Panc1 (cell line): ENCODE measurements at regions not wholly inside any gene's neighbourhood (a gene's known extent, or its start where the extent isn't known, plus 50 kb on each side); places are given as distances from the start of the nearest gene placed in this dataset.

ENCODE experiments used
- ATAC-seq: fragments of 200-7000 bp; cut with Tn5 transposase; 2 replicates; pipeline ENCODE4 v1.9.1; 2020; ENCODE audit warnings: mild to moderate bottlenecking, moderate library complexity
- BruUV-seq: library from RNA; stranded (reverse); fragments of 400-500 nt; replicated peaks from 2 replicates; lab custom pipeline; 2021; lab: Mats Ljungman, UMichigan
- CTCF ChIA-PET: fragments of 300-600 bp; sonication (Branson Sonifier 250); formaldehyde crosslinking; loops from one replicate; lab custom pipeline; 2022; ENCODE audit warnings: antibody characterized with exemption; lab: Charles Lee
- POLR2A ChIA-PET: fragments of 300-600 bp; sonication (Branson Sonifier 250); formaldehyde crosslinking; loops from one replicate; lab custom pipeline; 2022; ENCODE audit warnings: antibody characterized with exemption; lab: Charles Lee
- DNase-seq: peaks from one replicate; pipeline ENCODE4 v3.0.0-alpha.2; 2010; ENCODE audit warnings: low read depth, low spot score
- H3K27ac ChIP-seq: 2 replicates; pipeline ENCODE4 v1.5.1; 2011; ENCODE audit warnings: mild to moderate bottlenecking, low read length, inconsistent platforms
- H3K27me3 ChIP-seq: fragments of 200-500 bp; sonication (Bioruptor generic); 2 replicates; pipeline ENCODE4 v1.6.0; 2014; ENCODE audit warnings: low read length, inconsistent platforms; ENCODE audit not compliant: control insufficient read depth, insufficient read depth
- H3K36me3 ChIP-seq: fragments of 200-500 bp; sonication (Bioruptor generic); 2 replicates; pipeline ENCODE4 v1.5.1; 2014; ENCODE audit warnings: inconsistent platforms, mild to moderate bottlenecking, low read length, moderate library complexity; ENCODE audit not compliant: control insufficient read depth, insufficient read depth
- H3K4me1 ChIP-seq: 2 replicates; pipeline ENCODE4 v1.5.1; 2011; ENCODE audit warnings: inconsistent platforms, mild to moderate bottlenecking, low read length, moderate library complexity; ENCODE audit not compliant: control insufficient read depth, insufficient read depth
- H3K4me3 ChIP-seq, 2 experiments: 2 replicates each; pipeline ENCODE4 v1.5.1; 2011 to 2012; ENCODE audit warnings: low read depth in 2 of 2, low read length in 2 of 2, mild to moderate bottlenecking in 2 of 2, inconsistent platforms in 1 of 2, moderate library complexity in 1 of 2
- H3K9me3 ChIP-seq: fragments of 200-500 bp; sonication (Bioruptor generic); 2 replicates; pipeline ENCODE4 v1.5.1; 2014; ENCODE audit warnings: low read depth, mild to moderate bottlenecking, inconsistent platforms, low read length, moderate library complexity; ENCODE audit not compliant: control insufficient read depth, insufficient read depth
- POLR2AphosphoS5 ChIP-seq: IDR thresholded peaks from 2 replicates; pipeline ENCODE4 v1.6.1; 2012; ENCODE audit warnings: mild to moderate bottlenecking, low read depth, low read length, moderate library complexity
- SIN3A ChIP-seq: IDR thresholded peaks from 2 replicates; pipeline ENCODE4 v1.6.1; 2012; ENCODE audit warnings: low read depth, mild to moderate bottlenecking, low read length, moderate library complexity, borderline replicate concordance; ENCODE audit not compliant: insufficient read depth
- TCF7L2 ChIP-seq: IDR thresholded peaks from 2 replicates; pipeline ENCODE4 v1.6.1; 2011; ENCODE audit warnings: mild to moderate bottlenecking, low read depth, low read length, inconsistent platforms
- in situ Hi-C: cut with HindIII; loops from 2 replicates; pipeline ENCODE4 v1.10.0; 2016; ENCODE audit warnings: low sequenced_read_pairs, low pct_unique_long_range_greater_than_20kb
- intact Hi-C: fragments of 100-400 bp; cut with micrococcal nuclease; formaldehyde crosslinking; loops from one replicate; pipeline ENCODE4 v1.10.0; 2022; ENCODE audit not compliant: unreplicated experiment
- TF ChIP-seq, protein P1 (sequence below), 2 experiments: IDR thresholded peaks; 2 replicates each; pipeline ENCODE4 v1.6.1; 2011 to 2012; ENCODE audit warnings: low read depth in 2 of 2, control low read depth in 1 of 2, low read length in 1 of 2, mild to moderate bottlenecking in 1 of 2, moderate library complexity in 1 of 2; ENCODE audit not compliant: insufficient read depth in 1 of 2
- TF ChIP-seq, protein P2 (sequence below): fragments of 450-650 bp; IDR thresholded peaks from 2 replicates; pipeline ENCODE4 v1.5.1; 2017; ENCODE audit warnings: mild to moderate bottlenecking

DNA sequence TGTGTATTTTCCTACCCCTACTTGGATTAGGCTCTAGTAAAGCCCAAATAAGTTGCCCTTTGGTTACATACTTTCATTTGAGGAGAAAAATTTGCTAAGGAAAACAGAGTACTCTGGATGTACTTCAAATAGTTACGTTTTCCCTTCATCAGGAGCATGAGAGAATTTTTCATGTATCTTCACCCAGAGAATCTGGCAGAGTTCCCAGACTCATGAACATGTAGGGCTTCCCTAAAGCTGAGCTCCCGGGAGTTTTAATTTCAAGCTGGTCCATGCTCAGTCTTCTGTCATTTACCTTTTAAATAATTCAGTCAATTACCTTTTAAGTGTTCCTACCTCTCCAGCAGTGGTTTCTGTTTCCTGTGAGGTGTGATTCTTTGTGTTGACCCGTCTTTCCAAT is 367.5 kb upstream of the GRID2 start:
- Histone ChIP-seq H3K36me3 (no peaks in the 10 kb centered on the region), H3K9me3 (no peaks in the 10 kb centered on the region), H3K4me3 (no peak overlapping the region), H3K27me3 (no peaks in the 10 kb centered on the region), H3K4me1 (no peaks in the 10 kb centered on the region; the same call in 1 of the 2 replicates), H3K27ac (no peak overlapping the region)
- intact Hi-C loops = no loop called here
- ChIA-PET POLR2A (no interaction called here), CTCF (no interaction called here)
- DNase-seq (no peak), ATAC-seq (no peak)
- no TSS peak for BruUV-seq
- in situ Hi-C loops = no loop called here
- TF ChIP-seq, protein P1, sequence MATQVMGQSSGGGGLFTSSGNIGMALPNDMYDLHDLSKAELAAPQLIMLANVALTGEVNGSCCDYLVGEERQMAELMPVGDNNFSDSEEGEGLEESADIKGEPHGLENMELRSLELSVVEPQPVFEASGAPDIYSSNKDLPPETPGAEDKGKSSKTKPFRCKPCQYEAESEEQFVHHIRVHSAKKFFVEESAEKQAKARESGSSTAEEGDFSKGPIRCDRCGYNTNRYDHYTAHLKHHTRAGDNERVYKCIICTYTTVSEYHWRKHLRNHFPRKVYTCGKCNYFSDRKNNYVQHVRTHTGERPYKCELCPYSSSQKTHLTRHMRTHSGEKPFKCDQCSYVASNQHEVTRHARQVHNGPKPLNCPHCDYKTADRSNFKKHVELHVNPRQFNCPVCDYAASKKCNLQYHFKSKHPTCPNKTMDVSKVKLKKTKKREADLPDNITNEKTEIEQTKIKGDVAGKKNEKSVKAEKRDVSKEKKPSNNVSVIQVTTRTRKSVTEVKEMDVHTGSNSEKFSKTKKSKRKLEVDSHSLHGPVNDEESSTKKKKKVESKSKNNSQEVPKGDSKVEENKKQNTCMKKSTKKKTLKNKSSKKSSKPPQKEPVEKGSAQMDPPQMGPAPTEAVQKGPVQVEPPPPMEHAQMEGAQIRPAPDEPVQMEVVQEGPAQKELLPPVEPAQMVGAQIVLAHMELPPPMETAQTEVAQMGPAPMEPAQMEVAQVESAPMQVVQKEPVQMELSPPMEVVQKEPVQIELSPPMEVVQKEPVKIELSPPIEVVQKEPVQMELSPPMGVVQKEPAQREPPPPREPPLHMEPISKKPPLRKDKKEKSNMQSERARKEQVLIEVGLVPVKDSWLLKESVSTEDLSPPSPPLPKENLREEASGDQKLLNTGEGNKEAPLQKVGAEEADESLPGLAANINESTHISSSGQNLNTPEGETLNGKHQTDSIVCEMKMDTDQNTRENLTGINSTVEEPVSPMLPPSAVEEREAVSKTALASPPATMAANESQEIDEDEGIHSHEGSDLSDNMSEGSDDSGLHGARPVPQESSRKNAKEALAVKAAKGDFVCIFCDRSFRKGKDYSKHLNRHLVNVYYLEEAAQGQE (IDR thresholded peaks at IDR 0.05; ENCODE audit: insufficient read depth in 1 of 2, low read depth in 2 of 2, low read length in 1 of 2) = no peak
- TF ChIP-seq, protein P2, sequence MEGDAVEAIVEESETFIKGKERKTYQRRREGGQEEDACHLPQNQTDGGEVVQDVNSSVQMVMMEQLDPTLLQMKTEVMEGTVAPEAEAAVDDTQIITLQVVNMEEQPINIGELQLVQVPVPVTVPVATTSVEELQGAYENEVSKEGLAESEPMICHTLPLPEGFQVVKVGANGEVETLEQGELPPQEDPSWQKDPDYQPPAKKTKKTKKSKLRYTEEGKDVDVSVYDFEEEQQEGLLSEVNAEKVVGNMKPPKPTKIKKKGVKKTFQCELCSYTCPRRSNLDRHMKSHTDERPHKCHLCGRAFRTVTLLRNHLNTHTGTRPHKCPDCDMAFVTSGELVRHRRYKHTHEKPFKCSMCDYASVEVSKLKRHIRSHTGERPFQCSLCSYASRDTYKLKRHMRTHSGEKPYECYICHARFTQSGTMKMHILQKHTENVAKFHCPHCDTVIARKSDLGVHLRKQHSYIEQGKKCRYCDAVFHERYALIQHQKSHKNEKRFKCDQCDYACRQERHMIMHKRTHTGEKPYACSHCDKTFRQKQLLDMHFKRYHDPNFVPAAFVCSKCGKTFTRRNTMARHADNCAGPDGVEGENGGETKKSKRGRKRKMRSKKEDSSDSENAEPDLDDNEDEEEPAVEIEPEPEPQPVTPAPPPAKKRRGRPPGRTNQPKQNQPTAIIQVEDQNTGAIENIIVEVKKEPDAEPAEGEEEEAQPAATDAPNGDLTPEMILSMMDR = no peak
- no peak for TF ChIP-seq TCF7L2
- TF ChIP-seq SIN3A = no peak
- no peak for TF ChIP-seq POLR2AphosphoS5

DNA sequence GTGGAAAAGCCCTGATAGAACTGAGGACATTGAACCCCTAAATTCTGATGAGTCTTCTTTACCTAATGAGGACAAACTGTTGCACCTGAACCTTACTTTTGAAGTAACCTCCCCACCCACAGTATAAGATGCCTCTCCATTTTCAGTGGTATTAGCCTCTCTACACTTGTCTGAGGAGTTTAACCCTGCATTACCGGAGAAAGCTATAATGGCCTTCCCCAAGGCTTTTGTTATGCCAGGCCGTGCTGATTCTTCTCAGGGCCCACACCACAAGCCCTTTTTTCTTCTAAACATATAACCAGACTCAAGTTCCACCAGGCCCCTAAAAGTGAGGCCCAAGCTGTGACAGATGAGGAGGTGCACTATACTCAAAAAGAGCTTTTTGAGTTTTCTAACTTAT is 345.8 kb upstream of the GRID2 start:
- CTCF ChIA-PET = no interaction called here
- no peaks in the 10 kb centered on the region for H3K4me1 ChIP-seq
- H3K4me3 ChIP-seq = no peak overlapping the region
- BruUV-seq = no TSS peak
- TF ChIP-seq, protein P1 (IDR thresholded peaks at IDR 0.05; ENCODE audit: insufficient read depth in 1 of 2, low read depth in 2 of 2, low read length in 1 of 2) = no peak
- TF ChIP-seq TCF7L2 (no peak), POLR2AphosphoS5 (no peak), SIN3A (no peak)
- TF ChIP-seq, protein P2 = no peak
- DNase-seq (no peak), ATAC-seq (no peak)
- POLR2A ChIA-PET = no interaction called here
- H3K27ac ChIP-seq = no peak overlapping the region
- H3K27me3 ChIP-seq = no peaks in the 10 kb centered on the region
- in situ Hi-C loops (no loop called here), intact Hi-C loops (no loop called here)
- H3K9me3 ChIP-seq = no peaks in the 10 kb centered on the region
- H3K36me3 ChIP-seq = no peaks in the 10 kb centered on the region
